Parathyroid adenoma (tissue), 2 donors: ENCODE measurements at regions not wholly inside any gene's neighbourhood (a gene's known extent, or its start where the extent isn't known, plus 50 kb on each side); places are given as distances from the start of the nearest gene placed in this dataset.
"Not testable (repeated sequence)": the region's sequence is repeated elsewhere in the genome, so short reads cannot be mapped to it uniquely, and the experiment has no call there.

Source experiments
- H2AFZ ChIP-seq: fragments of 300-600 bp; sonication (generic); one replicate; pipeline ENCODE4 v1.7.0; 2017; ENCODE audit warnings: antibody characterized with exemption, mild to moderate bottlenecking
- H3K27ac ChIP-seq: fragments of 300-600 bp; sonication (generic); one replicate; pipeline ENCODE4 v1.7.0; 2017
- H3K27me3 ChIP-seq: fragments of 300-600 bp; sonication (generic); one replicate; pipeline ENCODE4 v1.7.0; 2017; ENCODE audit warnings: low read length; ENCODE audit not compliant: control insufficient read depth, insufficient read depth
- H3K36me3 ChIP-seq: fragments of 300-600 bp; sonication (generic); one replicate; pipeline ENCODE4 v1.7.0; 2017; ENCODE audit warnings: low read length; ENCODE audit not compliant: control insufficient read depth, insufficient read depth
- H3K4me1 ChIP-seq: fragments of 300-600 bp; sonication (generic); one replicate; pipeline ENCODE4 v1.7.0; 2017; ENCODE audit warnings: control low read depth
- H3K4me2 ChIP-seq: fragments of 300-600 bp; sonication (generic); one replicate; pipeline ENCODE4 v1.7.0; 2017; ENCODE audit warnings: low read length
- H3K4me3 ChIP-seq: fragments of 300-600 bp; sonication (generic); one replicate; pipeline ENCODE4 v1.7.0; 2017; ENCODE audit warnings: low read depth, low read length
- H3K79me2 ChIP-seq: fragments of 300-600 bp; sonication (generic); one replicate; pipeline ENCODE4 v1.7.0; 2017; ENCODE audit warnings: control low read depth
- H3K9ac ChIP-seq: fragments of 300-600 bp; sonication (generic); one replicate; pipeline ENCODE4 v1.7.0; 2017; ENCODE audit warnings: mild to moderate bottlenecking
- H3K9me3 ChIP-seq: fragments of 300-600 bp; sonication (generic); one replicate; pipeline ENCODE4 v1.7.0; 2017; ENCODE audit warnings: low read length; ENCODE audit not compliant: control insufficient read depth
- CTCF ChIP-seq: fragments of 300-600 bp; sonication (generic); IDR thresholded peaks from one replicate; pipeline ENCODE4 v1.7.0; 2017; ENCODE audit warnings: antibody characterized with exemption, mild to moderate bottlenecking
- donor health status: primary hyperparathyroidism.

GRCh38 chr17:71872843-71873485 is 247.9 kb upstream of the SOX9 start:
- no peaks in the 10 kb centered on the region for H3K79me2 ChIP-seq
- no peak overlapping the region for H3K27ac ChIP-seq
- H3K9ac ChIP-seq, result no peak overlapping the region
- H3K4me3 ChIP-seq, result no peak overlapping the region
- no peaks in the 10 kb centered on the region for H3K27me3 ChIP-seq
- no peak overlapping the region for H2AFZ ChIP-seq
- H3K36me3 ChIP-seq, result no peaks in the 10 kb centered on the region
- no peaks in the 10 kb centered on the region for H3K9me3 ChIP-seq
- H3K4me2 ChIP-seq, result no peak overlapping the region
- H3K4me1 ChIP-seq, result no peaks in the 10 kb centered on the region
- TF ChIP-seq CTCF, result no peak

GRCh38 chr17:71874773-71875172 is 246.0 kb upstream of the SOX9 start:
- H3K9ac ChIP-seq, H3K4me2 ChIP-seq, H3K27ac ChIP-seq, H3K36me3 ChIP-seq, H2AFZ ChIP-seq, H3K4me3 ChIP-seq, H3K27me3 ChIP-seq, H3K9me3 ChIP-seq, H3K4me1 ChIP-seq, H3K79me2 ChIP-seq: not testable (repeated sequence)

- H2AFZ ChIP-seq, result no peak overlapping the region
- H3K27ac ChIP-seq, result no peak overlapping the region
These were observed 242.5 kb upstream of the SOX9 start for GRCh38 chr17:71878271-71878670.

GRCh38 chr17:71878998-71879397 is 241.8 kb upstream of the SOX9 start:
- H3K9me3 ChIP-seq, result no peaks in the 10 kb centered on the region
- H3K4me3 ChIP-seq, result no peak overlapping the region
- H3K9ac ChIP-seq, result no peak overlapping the region
- no peaks in the 10 kb centered on the region for H3K27me3 ChIP-seq
- H3K79me2 ChIP-seq, result no peaks in the 10 kb centered on the region
- H3K36me3 ChIP-seq, result no peaks in the 10 kb centered on the region
- no peak overlapping the region for H3K4me2 ChIP-seq
- TF ChIP-seq CTCF, result no peak
- H3K27ac ChIP-seq, result no peak overlapping the region
- H3K4me1 ChIP-seq, result no peaks in the 10 kb centered on the region
- H2AFZ ChIP-seq, result no peak overlapping the region

More at GRCh38 chr17:71878271-71878670, 242.5 kb upstream of the SOX9 start:
- no peaks in the 10 kb centered on the region for H3K9me3 ChIP-seq
- H3K36me3 ChIP-seq, result no peaks in the 10 kb centered on the region
- no peak overlapping the region for H3K9ac ChIP-seq
- no peaks in the 10 kb centered on the region for H3K4me1 ChIP-seq
- TF ChIP-seq CTCF, result no peak
- no peak overlapping the region for H3K4me3 ChIP-seq
- H3K27me3 ChIP-seq, result no peaks in the 10 kb centered on the region
- H3K4me2 ChIP-seq, result no peak overlapping the region
- no peaks in the 10 kb centered on the region for H3K79me2 ChIP-seq

GRCh38 chr17:71881041-71881440 is 239.8 kb upstream of the SOX9 start:
- Histone ChIP-seq H3K4me2 (no peak overlapping the region), H3K4me3 (no peak overlapping the region), H2AFZ (no peak overlapping the region), H3K9ac (no peak overlapping the region), H3K36me3 (no peaks in the 10 kb centered on the region), H3K9me3 (no peaks in the 10 kb centered on the region), H3K27me3 (no peaks in the 10 kb centered on the region), H3K4me1 (no peaks in the 10 kb centered on the region), H3K27ac (no peak overlapping the region), H3K79me2 (no peaks in the 10 kb centered on the region)
- TF ChIP-seq CTCF, result no peak
